Suprapubic skin (tissue), 3 donors: ENCODE measurements at regions not wholly inside any gene's neighbourhood (a gene's known extent, or its start where the extent isn't known, plus 50 kb on each side); places are given as distances from the start of the nearest gene placed in this dataset.

Experiments used
- POLR2AphosphoS5 ChIP-seq, 3 donors: sonication (generic); formaldehyde crosslinking; IDR thresholded peaks; one replicate each; pipeline ENCODE4 v1.6.1; 2017; ENCODE audit warnings: antibody characterized with exemption in 3 of 3
- TF ChIP-seq, protein P1 (sequence below), 2 donors: fragments of 200-600 bp in 1 of 2; fragments of 450-650 bp in 1 of 2; sonication (generic) in 1 of 2; IDR thresholded peaks; one replicate each; pipeline ENCODE4 v1.5.1; 2016 to 2019; ENCODE audit warnings: antibody characterized with exemption in 2 of 2, mild to moderate bottlenecking in 1 of 2, moderate library complexity in 1 of 2

DNA sequence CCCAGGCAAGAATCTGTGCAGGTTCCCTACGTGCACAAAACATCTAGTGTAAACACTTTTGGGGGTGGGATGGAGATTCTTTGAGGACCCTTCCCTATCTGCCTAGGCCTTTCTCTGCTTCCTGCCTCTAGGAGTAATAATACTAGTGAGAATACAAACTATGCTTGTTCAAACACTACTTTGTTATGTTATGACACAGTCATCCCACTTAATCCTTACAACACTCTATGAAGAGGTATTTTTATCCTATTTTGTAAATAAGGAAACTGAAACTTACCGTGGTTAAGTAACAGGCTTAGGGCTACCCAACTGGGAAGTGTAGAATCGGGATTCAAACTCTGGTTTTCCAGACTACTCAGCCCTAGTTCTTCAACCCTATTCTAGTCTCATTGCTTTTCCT is 96.5 kb downstream of the KCNA5 start:
- no peak for TF ChIP-seq POLR2AphosphoS5 (IDR thresholded peaks at IDR 0.05)
- TF ChIP-seq, protein P1, sequence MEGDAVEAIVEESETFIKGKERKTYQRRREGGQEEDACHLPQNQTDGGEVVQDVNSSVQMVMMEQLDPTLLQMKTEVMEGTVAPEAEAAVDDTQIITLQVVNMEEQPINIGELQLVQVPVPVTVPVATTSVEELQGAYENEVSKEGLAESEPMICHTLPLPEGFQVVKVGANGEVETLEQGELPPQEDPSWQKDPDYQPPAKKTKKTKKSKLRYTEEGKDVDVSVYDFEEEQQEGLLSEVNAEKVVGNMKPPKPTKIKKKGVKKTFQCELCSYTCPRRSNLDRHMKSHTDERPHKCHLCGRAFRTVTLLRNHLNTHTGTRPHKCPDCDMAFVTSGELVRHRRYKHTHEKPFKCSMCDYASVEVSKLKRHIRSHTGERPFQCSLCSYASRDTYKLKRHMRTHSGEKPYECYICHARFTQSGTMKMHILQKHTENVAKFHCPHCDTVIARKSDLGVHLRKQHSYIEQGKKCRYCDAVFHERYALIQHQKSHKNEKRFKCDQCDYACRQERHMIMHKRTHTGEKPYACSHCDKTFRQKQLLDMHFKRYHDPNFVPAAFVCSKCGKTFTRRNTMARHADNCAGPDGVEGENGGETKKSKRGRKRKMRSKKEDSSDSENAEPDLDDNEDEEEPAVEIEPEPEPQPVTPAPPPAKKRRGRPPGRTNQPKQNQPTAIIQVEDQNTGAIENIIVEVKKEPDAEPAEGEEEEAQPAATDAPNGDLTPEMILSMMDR (IDR thresholded peaks at IDR 0.05), result no peak
